Fibroblast of the aortic adventitia (primary cell): ENCODE measurements at regions not wholly inside any gene's neighbourhood (a gene's known extent, or its start where the extent isn't known, plus 50 kb on each side); places are given as distances from the start of the nearest gene placed in this dataset.

ENCODE experiments used
- DNase-seq: peaks from one replicate; pipeline ENCODE4 v3.0.0-alpha.2; 2010; ENCODE audit warnings: low read depth
- H3K4me3 ChIP-seq: 2 replicates; pipeline ENCODE4 v1.5.1; 2011; ENCODE audit warnings: low read depth, mild to moderate bottlenecking, control low read depth, low read length, moderate library complexity
- CTCF ChIP-seq: IDR thresholded peaks from 2 replicates; pipeline ENCODE4 v1.5.1; 2011; ENCODE audit warnings: mild to moderate bottlenecking, low read length, control low read depth, inconsistent platforms; ENCODE audit not compliant: insufficient read depth

GRCh38 chr18:39911716-39912115, 2043.3 kb upstream of the PIK3C3 start:
- DNase-seq: no peak
- no peak for TF ChIP-seq CTCF
- H3K4me3 ChIP-seq: no peak overlapping the region

- DNase-seq: no peak
- H3K4me3 ChIP-seq: no peak overlapping the region
- TF ChIP-seq CTCF: no peak
Observed at GRCh38 chr18:39909706-39910105, 2045.3 kb upstream of the PIK3C3 start.

GRCh38 chr18:39886136-39886535, 2068.9 kb upstream of the PIK3C3 start:
- no peak overlapping the region for H3K4me3 ChIP-seq
- DNase-seq: no peak
- TF ChIP-seq CTCF: no peak

GRCh38 chr18:39872651-39873050, 2082.4 kb upstream of the PIK3C3 start:
- H3K4me3 ChIP-seq: no peak overlapping the region
- no peak for DNase-seq
- TF ChIP-seq CTCF: no peak

GRCh38 chr18:39871961-39872360, 2083.1 kb upstream of the PIK3C3 start:
- TF ChIP-seq CTCF: no peak
- no peak overlapping the region for H3K4me3 ChIP-seq
- DNase-seq: no peak

- TF ChIP-seq CTCF: no peak
- no peak for DNase-seq
- no peak overlapping the region for H3K4me3 ChIP-seq
Observed at GRCh38 chr18:39870591-39870990, 2084.4 kb upstream of the PIK3C3 start.

- no peak for TF ChIP-seq CTCF
- no peak for DNase-seq
- no peak overlapping the region for H3K4me3 ChIP-seq
Observed at GRCh38 chr18:39863916-39864315, 2091.1 kb upstream of the PIK3C3 start.
